HCT116 (cell line): ENCODE measurements at regions not wholly inside any gene's neighbourhood (a gene's known extent, or its start where the extent isn't known, plus 50 kb on each side); places are given as distances from the start of the nearest gene placed in this dataset.

Source experiments
- ATAC-seq: fragments of 200-7000 bp; cut with Tn5 transposase; 2 replicates; pipeline ENCODE4 v1.9.1; 2020; ENCODE audit warnings: mild to moderate bottlenecking, moderate library complexity
- BruUV-seq: library from RNA; stranded (reverse); fragments of 400-500 nt; replicated peaks from 2 replicates; lab custom pipeline; 2021; lab: Mats Ljungman, UMichigan
- CTCF ChIA-PET: fragments of 300-600 bp; sonication (Branson Sonifier 250); formaldehyde crosslinking; loops from one replicate; lab custom pipeline; 2021; ENCODE audit warnings: antibody characterized with exemption; lab: Charles Lee
- POLR2A ChIA-PET: fragments of 300-600, 350-600 bp; sonication (Branson Sonifier 250); formaldehyde crosslinking; loops from one replicate; lab custom pipeline; 2021; ENCODE audit warnings: antibody characterized with exemption; lab: Charles Lee
- RAD21 ChIA-PET, 2 experiments: fragments of 300-600 bp; sonication (Branson Sonifier 250); formaldehyde crosslinking; loops; one replicate each; lab custom pipeline; 2023; ENCODE audit warnings: low total read pairs in 2 of 2; ENCODE audit not compliant: uncharacterized antibody in 2 of 2, unreplicated experiment in 2 of 2, low non-redundant PET in 1 of 2; lab: Charles Lee
- DNase-seq: peaks from one replicate; pipeline ENCODE4 v3.0.0-alpha.2; 2010; ENCODE audit warnings: low read depth, low spot score
- H2AFZ ChIP-seq: fragments of 200-600 bp; shearing (Covaris generic), sonication (generic); 2 replicates; pipeline ENCODE4 v1.6.1; 2017; ENCODE audit warnings: low read depth, mixed run types, mixed read lengths, antibody characterized with exemption, low read length; ENCODE audit not compliant: poor library complexity, severe bottlenecking
- H3K27ac ChIP-seq: 2 replicates; pipeline ENCODE4 v1.5.1; 2012; ENCODE audit warnings: low read depth, low read length
- H3K27me3 ChIP-seq: fragments of 200-600 bp; sonication (generic); 2 replicates; pipeline ENCODE4 v1.6.1; 2016; ENCODE audit warnings: mixed run types, low read length, mixed read lengths; ENCODE audit not compliant: insufficient read depth
- H3K36me3 ChIP-seq, 2 experiments: fragments of 200-500 bp in 1 of 2; fragments of 200-600 bp in 1 of 2; sonication (Bioruptor generic) in 1 of 2; sonication (generic) in 1 of 2; 2 replicates each; pipeline versions ENCODE4 v1.5.1 to v1.6.1; 2014 to 2016; ENCODE audit warnings: low read length in 2 of 2, inconsistent platforms in 1 of 2, mixed read lengths in 1 of 2, mixed run types in 1 of 2; ENCODE audit not compliant: insufficient read depth in 2 of 2, control insufficient read depth in 1 of 2
- H3K4me1 ChIP-seq, 2 experiments: fragments of 200-600 bp in 1 of 2; sonication (generic) in 1 of 2; 2 replicates each; pipeline versions ENCODE4 v1.5.1 to v1.6.1; 2012 to 2017; ENCODE audit warnings: low read length in 2 of 2, inconsistent platforms in 1 of 2, mild to moderate bottlenecking in 1 of 2, mixed read lengths in 1 of 2, mixed run types in 1 of 2, moderate library complexity in 1 of 2; ENCODE audit not compliant: insufficient read depth in 2 of 2, control insufficient read depth in 1 of 2
- H3K4me2 ChIP-seq: fragments of 200-600 bp; sonication (generic); 2 replicates; pipeline ENCODE4 v1.6.1; 2017; ENCODE audit warnings: mixed run types, low read length, mixed read lengths
- H3K4me3 ChIP-seq, 2 experiments: fragments of 200-600 bp in 1 of 2; sonication (generic) in 1 of 2; replicated peaks in 1 of 2; 2 replicates each; pipeline ENCODE4 v1.5.1; 2011 to 2016; ENCODE audit warnings: low read length in 2 of 2, control low read depth in 1 of 2, low read depth in 1 of 2, mild to moderate bottlenecking in 1 of 2, mixed read lengths in 1 of 2, mixed run types in 1 of 2
- H3K79me2 ChIP-seq: fragments of 200-600 bp; sonication (generic); 2 replicates; pipeline ENCODE4 v1.6.1; 2017; ENCODE audit warnings: mild to moderate bottlenecking, mixed run types, low read length, moderate library complexity, mixed read lengths; ENCODE audit not compliant: insufficient read depth
- H3K9ac ChIP-seq: fragments of 200-600 bp; sonication (generic); 2 replicates; pipeline ENCODE4 v1.6.1; 2016; ENCODE audit warnings: low read length, mixed read lengths
- H3K9me2 ChIP-seq: fragments of 200-600 bp; sonication (generic), shearing (Covaris generic); 2 replicates; pipeline ENCODE4 v1.6.1; 2017; ENCODE audit warnings: mixed run types, mild to moderate bottlenecking, moderate library complexity; ENCODE audit not compliant: insufficient read depth
- H3K9me3 ChIP-seq, 2 experiments: fragments of 200-500 bp in 1 of 2; fragments of 200-600 bp in 1 of 2; sonication (Bioruptor generic) in 1 of 2; sonication (generic) in 1 of 2; 2 replicates each; pipeline ENCODE4 v1.6.1; 2014 to 2017; ENCODE audit warnings: low read length in 2 of 2, mixed read lengths in 2 of 2, inconsistent platforms in 1 of 2, low read depth in 1 of 2, mild to moderate bottlenecking in 1 of 2, mixed run types in 1 of 2, moderate library complexity in 1 of 2; ENCODE audit not compliant: control insufficient read depth in 1 of 2, insufficient read depth in 1 of 2
- H4K20me1 ChIP-seq: fragments of 200-600 bp; sonication (generic), shearing (Covaris generic); 2 replicates; pipeline ENCODE4 v1.6.1; 2017; ENCODE audit warnings: mixed run types, mild to moderate bottlenecking, moderate library complexity; ENCODE audit not compliant: insufficient read depth
- CBX3 ChIP-seq: IDR thresholded peaks from 2 replicates; pipeline ENCODE4 v1.6.1; 2012; ENCODE audit warnings: low read depth
- CEBPB ChIP-seq: IDR thresholded peaks from 2 replicates; pipeline ENCODE4 v1.6.1; 2012; ENCODE audit warnings: low read depth
- EGR1 ChIP-seq: IDR thresholded peaks from 2 replicates; pipeline ENCODE4 v1.6.1; 2012; ENCODE audit warnings: low read depth
- ELF1 ChIP-seq: IDR thresholded peaks from 2 replicates; pipeline ENCODE4 v1.6.1; 2012; ENCODE audit warnings: low read depth, borderline replicate concordance
- EZH2 ChIP-seq: fragments of 200-600 bp; sonication (generic); IDR thresholded peaks from 2 replicates; pipeline ENCODE4 v1.6.1; 2017; ENCODE audit warnings: antibody characterized with exemption, mixed run types
- EZH2phosphoT487 ChIP-seq: fragments of 200-600 bp; IDR thresholded peaks from 2 replicates; pipeline ENCODE4 v1.6.1; 2018; ENCODE audit warnings: antibody characterized with exemption, borderline replicate concordance
- MAX ChIP-seq: IDR thresholded peaks from 2 replicates; pipeline ENCODE4 v1.6.1; 2012
- POLR2A ChIP-seq: IDR thresholded peaks from 2 replicates; pipeline ENCODE4 v1.7.0; 2011; ENCODE audit warnings: borderline replicate concordance; ENCODE audit not compliant: insufficient read depth, insufficient read length; ENCODE audit errors: extremely low read depth
- RAD21 ChIP-seq: IDR thresholded peaks from 2 replicates; pipeline ENCODE4 v1.6.1; 2012; ENCODE audit warnings: low read depth, mild to moderate bottlenecking
- TCF7L2 ChIP-seq: IDR thresholded peaks from 2 replicates; pipeline ENCODE4 v1.7.0; 2011; ENCODE audit warnings: borderline replicate concordance, inconsistent platforms; ENCODE audit not compliant: insufficient read depth, insufficient read length; ENCODE audit errors: extremely low read depth
- YY1 ChIP-seq: IDR thresholded peaks from 2 replicates; pipeline ENCODE4 v1.6.1; 2011; ENCODE audit warnings: low read length, low read depth, moderate library complexity, mild to moderate bottlenecking; ENCODE audit not compliant: insufficient replicate concordance; ENCODE audit errors: extremely low read depth
- ZFX ChIP-seq: fragments of 450-650 bp; IDR thresholded peaks from 2 replicates; pipeline ENCODE4 v1.6.1; 2017
- ZNF274 ChIP-seq: fragments of 200-500 bp; sonication (Bioruptor generic); IDR thresholded peaks from 2 replicates; pipeline ENCODE4 v1.6.1; 2014; ENCODE audit warnings: mild to moderate bottlenecking, low read depth, low read length, inconsistent platforms
- intact Hi-C: fragments of 100-400 bp; cut with micrococcal nuclease; formaldehyde crosslinking; loops from 2 replicates; pipeline ENCODE4 v1.10.0; 2022
- TF ChIP-seq, protein P1 (sequence below): IDR thresholded peaks from 2 replicates; pipeline ENCODE4 v1.6.1; 2012; ENCODE audit warnings: low read depth

GRCh38 chr1:244207042-244207934 is 156.2 kb downstream of the ZBTB18 start (continued):
- TF ChIP-seq ZNF274: no peak

DNA sequence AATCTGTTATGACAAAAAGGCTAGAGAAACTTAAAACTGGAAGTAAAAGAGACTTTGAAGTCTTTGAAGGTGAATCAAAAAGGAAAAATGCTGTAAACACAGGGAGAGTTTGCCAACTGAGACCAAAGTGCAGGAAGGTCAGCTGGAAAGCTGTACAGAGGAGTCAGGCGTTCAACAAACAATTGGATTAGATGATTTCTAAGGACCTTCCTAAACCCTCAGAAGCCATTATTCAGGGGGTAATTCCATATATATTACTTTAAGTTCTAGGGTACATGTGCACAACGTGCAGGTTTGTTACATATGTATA is 156.8 kb downstream of the ZBTB18 start:
- no peaks in the 10 kb centered on the region for H3K36me3 ChIP-seq
- intact Hi-C loops: no loop called here

GRCh38 chr1:244209955-244210354 is 158.9 kb downstream of the ZBTB18 start:
- ChIA-PET RAD21 (interaction anchor here in 1 of 2 experiments (0.7 kb wide), 1 partner anchor 603 kb away, joined by 3 read pairs; no protein-coding TSS in a partner anchor), POLR2A (interaction anchor here (0.7 kb wide), 1 partner anchor 683 kb away, joined by 5 read pairs; no protein-coding TSS in a partner anchor), CTCF (no interaction called here)
- H3K27ac ChIP-seq: no peak overlapping the region
- peaks cover 11 to 21% of the 10 kb centered on the region in 2 experiments for H3K4me1 ChIP-seq
- no peak overlapping the region for H3K4me3 ChIP-seq
- no peaks in the 10 kb centered on the region for H3K9me3 ChIP-seq
- ATAC-seq (no peak), DNase-seq (no peak)
- no peaks in the 10 kb centered on the region for H3K27me3 ChIP-seq
- H2AFZ ChIP-seq: no peak overlapping the region
- no peak overlapping the region for H3K4me2 ChIP-seq
- no peaks in the 10 kb centered on the region for H3K36me3 ChIP-seq
- no peaks in the 10 kb centered on the region for H3K9me2 ChIP-seq
- H4K20me1 ChIP-seq: no peaks in the 10 kb centered on the region
- BruUV-seq: no TSS peak
- no peak overlapping the region for H3K9ac ChIP-seq
- no peaks in the 10 kb centered on the region for H3K79me2 ChIP-seq
- intact Hi-C loops: loop anchor here (2.0 to 5.0 kb wide), 3 partner anchors 45 to 868 kb away; no protein-coding TSS in a partner anchor
- TF ChIP-seq ZNF274 (no peak), ELF1 (no peak), TCF7L2 (no peak), CBX3 (no peak), EZH2phosphoT487 (no peak), POLR2A (no peak), EZH2 (no peak), EGR1 (no peak), ZFX (no peak), YY1 (no peak), CEBPB (no peak), MAX (no peak)
- TF ChIP-seq, protein P1, sequence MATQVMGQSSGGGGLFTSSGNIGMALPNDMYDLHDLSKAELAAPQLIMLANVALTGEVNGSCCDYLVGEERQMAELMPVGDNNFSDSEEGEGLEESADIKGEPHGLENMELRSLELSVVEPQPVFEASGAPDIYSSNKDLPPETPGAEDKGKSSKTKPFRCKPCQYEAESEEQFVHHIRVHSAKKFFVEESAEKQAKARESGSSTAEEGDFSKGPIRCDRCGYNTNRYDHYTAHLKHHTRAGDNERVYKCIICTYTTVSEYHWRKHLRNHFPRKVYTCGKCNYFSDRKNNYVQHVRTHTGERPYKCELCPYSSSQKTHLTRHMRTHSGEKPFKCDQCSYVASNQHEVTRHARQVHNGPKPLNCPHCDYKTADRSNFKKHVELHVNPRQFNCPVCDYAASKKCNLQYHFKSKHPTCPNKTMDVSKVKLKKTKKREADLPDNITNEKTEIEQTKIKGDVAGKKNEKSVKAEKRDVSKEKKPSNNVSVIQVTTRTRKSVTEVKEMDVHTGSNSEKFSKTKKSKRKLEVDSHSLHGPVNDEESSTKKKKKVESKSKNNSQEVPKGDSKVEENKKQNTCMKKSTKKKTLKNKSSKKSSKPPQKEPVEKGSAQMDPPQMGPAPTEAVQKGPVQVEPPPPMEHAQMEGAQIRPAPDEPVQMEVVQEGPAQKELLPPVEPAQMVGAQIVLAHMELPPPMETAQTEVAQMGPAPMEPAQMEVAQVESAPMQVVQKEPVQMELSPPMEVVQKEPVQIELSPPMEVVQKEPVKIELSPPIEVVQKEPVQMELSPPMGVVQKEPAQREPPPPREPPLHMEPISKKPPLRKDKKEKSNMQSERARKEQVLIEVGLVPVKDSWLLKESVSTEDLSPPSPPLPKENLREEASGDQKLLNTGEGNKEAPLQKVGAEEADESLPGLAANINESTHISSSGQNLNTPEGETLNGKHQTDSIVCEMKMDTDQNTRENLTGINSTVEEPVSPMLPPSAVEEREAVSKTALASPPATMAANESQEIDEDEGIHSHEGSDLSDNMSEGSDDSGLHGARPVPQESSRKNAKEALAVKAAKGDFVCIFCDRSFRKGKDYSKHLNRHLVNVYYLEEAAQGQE: no peak

More for the DNA sequence above, 156.8 kb downstream of the ZBTB18 start:
- no peak for TF ChIP-seq RAD21
- TF ChIP-seq, all 23 proteins: peak for 0
- ATAC-seq: no peak
- Histone ChIP-seq H3K4me2 (no peak overlapping the region), H3K9me3 (no peaks in the 10 kb centered on the region), H3K9ac (no peak overlapping the region), H3K79me2 (no peaks in the 10 kb centered on the region), H3K9me2 (no peaks in the 10 kb centered on the region), H3K27ac (no peak overlapping the region), H3K4me3 (no peak overlapping the region), H3K4me1 (peaks cover 0 to 8% of the 10 kb centered on the region in 2 experiments; a peak in 1 of 4 replicates), H2AFZ (no peak overlapping the region), H4K20me1 (no peaks in the 10 kb centered on the region), H3K27me3 (no peaks in the 10 kb centered on the region)
- ChIA-PET CTCF (no interaction called here), RAD21 (no interaction called here), POLR2A (no interaction called here)
- no peak for DNase-seq
- no TSS peak for BruUV-seq
